DND-41 (cell line): ENCODE measurements at regions not wholly inside any gene's neighbourhood (a gene's known extent, or its start where the extent isn't known, plus 50 kb on each side); places are given as distances from the start of the nearest gene placed in this dataset.
"Not testable (repeated sequence)": the region's sequence is repeated elsewhere in the genome, so short reads cannot be mapped to it uniquely, and the experiment has no call there.

Experiments used
- ATAC-seq: fragments of 200-7000 bp; cut with Tn5 transposase; 3 replicates; pipeline ENCODE4 v1.9.1; 2021; ENCODE audit warnings: low read depth; ENCODE audit not compliant: insufficient read depth
- DNase-seq: peaks from one replicate; pipeline ENCODE4 v3.0.0-alpha.2; 2020
- H2AFZ ChIP-seq: 2 replicates; pipeline ENCODE4 v1.6.0; 2012; ENCODE audit warnings: low read depth, low read length
- H3K27ac ChIP-seq: 2 replicates; pipeline ENCODE4 v1.5.1; 2012; ENCODE audit warnings: low read length, inconsistent platforms
- H3K27me3 ChIP-seq: fragments of 200-600 bp; sonication (generic); 2 replicates; pipeline ENCODE4 v1.6.0; 2012; ENCODE audit warnings: low read length, mild to moderate bottlenecking, inconsistent platforms; ENCODE audit not compliant: insufficient read depth, poor library complexity
- H3K36me3 ChIP-seq: 2 replicates; pipeline ENCODE4 v1.5.1; 2012; ENCODE audit warnings: low read length, inconsistent platforms; ENCODE audit not compliant: insufficient read depth
- H3K4me1 ChIP-seq: 2 replicates; pipeline ENCODE4 v1.5.1; 2012; ENCODE audit warnings: mild to moderate bottlenecking, low read length; ENCODE audit not compliant: insufficient read depth
- H3K4me2 ChIP-seq: 2 replicates; pipeline ENCODE4 v1.6.0; 2012; ENCODE audit warnings: mild to moderate bottlenecking, moderate library complexity, low read length, inconsistent platforms; ENCODE audit not compliant: insufficient read depth
- H3K4me3 ChIP-seq, 2 experiments: fragments of 200-600 bp in 1 of 2; shearing (Covaris generic) in 1 of 2; 2 replicates each; pipeline ENCODE4 v1.5.1; 2012 to 2016; ENCODE audit warnings: inconsistent platforms in 2 of 2, low read length in 2 of 2, mild to moderate bottlenecking in 2 of 2, low read depth in 1 of 2, moderate library complexity in 1 of 2
- H3K79me2 ChIP-seq: 2 replicates; pipeline ENCODE4 v1.6.0; 2012; ENCODE audit warnings: low read length, inconsistent platforms; ENCODE audit not compliant: insufficient read depth
- H3K9ac ChIP-seq: 2 replicates; pipeline ENCODE4 v1.6.0; 2012; ENCODE audit warnings: low read depth, mild to moderate bottlenecking, inconsistent platforms, low read length, moderate library complexity
- H3K9me3 ChIP-seq: 2 replicates; pipeline ENCODE4 v1.5.1; 2012; ENCODE audit warnings: low read length, moderate library complexity, mild to moderate bottlenecking, inconsistent platforms; ENCODE audit not compliant: insufficient read depth, severe bottlenecking
- H4K20me1 ChIP-seq: 2 replicates; pipeline ENCODE4 v1.6.0; 2012; ENCODE audit warnings: low read length; ENCODE audit not compliant: insufficient read depth
- EZH2 ChIP-seq: IDR thresholded peaks from 3 replicates; pipeline ENCODE4 v1.6.1; 2012; ENCODE audit warnings: borderline replicate concordance, low read depth, mild to moderate bottlenecking, moderate library complexity, low read length, inconsistent platforms; ENCODE audit not compliant: severe bottlenecking
- TF ChIP-seq, protein P1 (sequence below): IDR thresholded peaks from 2 replicates; pipeline ENCODE4 v1.5.1; 2012; ENCODE audit warnings: borderline replicate concordance, low read length, moderate library complexity, mild to moderate bottlenecking; ENCODE audit not compliant: poor library complexity, severe bottlenecking; ENCODE audit errors: extremely low read depth

DNA sequence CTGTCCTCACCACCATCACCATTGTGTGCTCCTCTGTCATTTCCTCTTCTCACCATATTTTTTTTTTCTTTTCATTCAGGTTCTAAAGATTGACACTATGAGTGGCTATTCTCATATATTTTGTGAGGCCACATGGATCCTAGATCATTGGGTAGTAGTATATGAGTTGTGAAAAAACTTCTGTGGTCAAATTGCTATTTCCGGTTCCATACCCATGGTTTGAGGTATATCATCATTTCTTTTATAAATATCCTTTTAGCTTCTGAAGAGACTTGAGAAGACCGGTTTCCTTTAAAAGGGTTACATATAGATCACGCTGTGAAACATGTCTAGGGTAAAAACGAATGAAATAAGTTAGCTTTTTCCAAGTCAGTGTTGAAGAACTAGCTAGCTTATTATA lies 769.3 kb downstream of the NOVA1 start:
- no peak for TF ChIP-seq EZH2
- TF ChIP-seq, protein P1, sequence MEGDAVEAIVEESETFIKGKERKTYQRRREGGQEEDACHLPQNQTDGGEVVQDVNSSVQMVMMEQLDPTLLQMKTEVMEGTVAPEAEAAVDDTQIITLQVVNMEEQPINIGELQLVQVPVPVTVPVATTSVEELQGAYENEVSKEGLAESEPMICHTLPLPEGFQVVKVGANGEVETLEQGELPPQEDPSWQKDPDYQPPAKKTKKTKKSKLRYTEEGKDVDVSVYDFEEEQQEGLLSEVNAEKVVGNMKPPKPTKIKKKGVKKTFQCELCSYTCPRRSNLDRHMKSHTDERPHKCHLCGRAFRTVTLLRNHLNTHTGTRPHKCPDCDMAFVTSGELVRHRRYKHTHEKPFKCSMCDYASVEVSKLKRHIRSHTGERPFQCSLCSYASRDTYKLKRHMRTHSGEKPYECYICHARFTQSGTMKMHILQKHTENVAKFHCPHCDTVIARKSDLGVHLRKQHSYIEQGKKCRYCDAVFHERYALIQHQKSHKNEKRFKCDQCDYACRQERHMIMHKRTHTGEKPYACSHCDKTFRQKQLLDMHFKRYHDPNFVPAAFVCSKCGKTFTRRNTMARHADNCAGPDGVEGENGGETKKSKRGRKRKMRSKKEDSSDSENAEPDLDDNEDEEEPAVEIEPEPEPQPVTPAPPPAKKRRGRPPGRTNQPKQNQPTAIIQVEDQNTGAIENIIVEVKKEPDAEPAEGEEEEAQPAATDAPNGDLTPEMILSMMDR: no peak
- ATAC-seq: no peak

GRCh38 chr14:25826105-25826504 lies 771.7 kb downstream of the NOVA1 start:
- H3K4me3 ChIP-seq: no peak overlapping the region
- ATAC-seq: no peak
- no peaks in the 10 kb centered on the region for H3K27me3 ChIP-seq
- H2AFZ ChIP-seq: no peak overlapping the region
- no peaks in the 10 kb centered on the region for H3K9me3 ChIP-seq
- no peak overlapping the region for H3K9ac ChIP-seq
- H3K79me2 ChIP-seq: no peaks in the 10 kb centered on the region
- DNase-seq: no peak
- H3K27ac ChIP-seq: no peak overlapping the region
- no peak overlapping the region for H3K4me2 ChIP-seq
- H4K20me1 ChIP-seq: no peaks in the 10 kb centered on the region
- no peaks in the 10 kb centered on the region for H3K4me1 ChIP-seq
- no peaks in the 10 kb centered on the region for H3K36me3 ChIP-seq
- no peak for TF ChIP-seq EZH2
- TF ChIP-seq, protein P1: no peak

More for the DNA sequence above, 769.3 kb downstream of the NOVA1 start:
- H4K20me1 ChIP-seq: no peaks in the 10 kb centered on the region
- H3K79me2 ChIP-seq: no peaks in the 10 kb centered on the region
- no peak overlapping the region for H3K4me2 ChIP-seq
- no peaks in the 10 kb centered on the region for H3K4me1 ChIP-seq
- no peak overlapping the region for H3K27ac ChIP-seq
- no peak overlapping the region for H3K9ac ChIP-seq
- no peaks in the 10 kb centered on the region for H3K36me3 ChIP-seq
- H3K27me3 ChIP-seq: no peaks in the 10 kb centered on the region
- H3K9me3 ChIP-seq: no peaks in the 10 kb centered on the region
- no peak overlapping the region for H2AFZ ChIP-seq
- H3K4me3 ChIP-seq: no peak overlapping the region
- no peak for DNase-seq

- no peak overlapping the region for H3K4me2 ChIP-seq
- no peaks in the 10 kb centered on the region for H3K79me2 ChIP-seq
- H3K4me3 ChIP-seq: no peak overlapping the region
- H3K9me3 ChIP-seq: no peaks in the 10 kb centered on the region
- ATAC-seq: no peak
- TF ChIP-seq, protein P1: no peak
- no peak for TF ChIP-seq EZH2
- H3K9ac ChIP-seq: no peak overlapping the region
- no peaks in the 10 kb centered on the region for H3K4me1 ChIP-seq
- no peaks in the 10 kb centered on the region for H3K36me3 ChIP-seq
- no peak overlapping the region for H2AFZ ChIP-seq
- no peak overlapping the region for H3K27ac ChIP-seq
- DNase-seq: no peak
- no peaks in the 10 kb centered on the region for H3K27me3 ChIP-seq
- no peaks in the 10 kb centered on the region for H4K20me1 ChIP-seq
Observed at GRCh38 chr14:25820368-25820767, 770.4 kb upstream of the STXBP6 start.

DNA sequence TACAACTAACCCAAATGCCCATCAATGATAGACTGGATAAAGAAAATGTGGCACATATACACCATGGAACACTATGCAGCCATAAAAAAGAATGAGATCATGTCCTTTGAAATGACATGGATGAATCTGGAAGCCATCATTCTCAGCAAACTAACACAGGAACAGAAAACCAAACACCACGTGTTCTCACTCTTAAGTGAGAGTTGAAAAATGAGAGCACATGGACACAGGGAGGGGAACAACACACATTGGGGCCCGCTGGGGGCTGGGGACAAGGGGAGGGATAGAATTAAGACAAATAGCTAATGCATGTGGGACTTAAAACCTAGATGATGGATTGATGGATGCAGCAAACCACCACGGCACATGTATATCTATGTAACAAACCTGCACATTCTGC lies 764.7 kb upstream of the STXBP6 start:
- H3K4me2 ChIP-seq, H4K20me1 ChIP-seq, H3K9me3 ChIP-seq, H3K9ac ChIP-seq, H3K36me3 ChIP-seq, H2AFZ ChIP-seq, H3K27me3 ChIP-seq, H3K4me3 ChIP-seq, H3K79me2 ChIP-seq, ATAC-seq, H3K27ac ChIP-seq, H3K4me1 ChIP-seq, DNase-seq: not testable (repeated sequence)
